Endodermal cell (in vitro differentiated cells): ENCODE measurements at regions not wholly inside any gene's neighbourhood (a gene's known extent, or its start where the extent isn't known, plus 50 kb on each side); places are given as distances from the start of the nearest gene placed in this dataset.

Source experiments
- DNase-seq: peaks from one replicate; pipeline ENCODE4 v3.0.0-alpha.2; 2017
- H3K27ac ChIP-seq: 2 replicates; pipeline ENCODE4 v1.5.1; 2013; ENCODE audit warnings: mild to moderate bottlenecking, low read depth, low read length, moderate library complexity
- H3K27me3 ChIP-seq: 2 replicates; pipeline ENCODE4 v1.6.1; 2013; ENCODE audit warnings: mild to moderate bottlenecking, low read length, moderate library complexity; ENCODE audit not compliant: insufficient read depth, control insufficient read depth, poor library complexity, severe bottlenecking
- H3K36me3 ChIP-seq: 2 replicates; pipeline ENCODE4 v1.7.0; 2013; ENCODE audit warnings: mild to moderate bottlenecking, low read length, moderate library complexity; ENCODE audit not compliant: control insufficient read depth, insufficient read depth
- H3K4me1 ChIP-seq: one replicate; pipeline ENCODE4 v1.7.0; 2013; ENCODE audit warnings: low read length; ENCODE audit not compliant: control insufficient read depth, insufficient read depth
- H3K4me3 ChIP-seq: 2 replicates; pipeline ENCODE4 v1.5.1; 2013; ENCODE audit warnings: mild to moderate bottlenecking, low read length, moderate library complexity
- H3K9ac ChIP-seq: 2 replicates; pipeline ENCODE4 v1.6.1; 2013; ENCODE audit warnings: mild to moderate bottlenecking, low read length, moderate library complexity; ENCODE audit not compliant: poor library complexity, severe bottlenecking; ENCODE audit errors: extremely low read depth
- H3K9me3 ChIP-seq: 2 replicates; pipeline ENCODE4 v1.6.1; 2013; ENCODE audit warnings: mild to moderate bottlenecking, low read length, moderate library complexity; ENCODE audit not compliant: control insufficient read depth
- H3K27ac Mint-ChIP-seq: 2 replicates; pipeline ENCODE4 v1.8.0; 2020; ENCODE audit warnings: mixed read lengths
- H3K27me3 Mint-ChIP-seq: 2 replicates; pipeline ENCODE4 v1.8.0; 2021; ENCODE audit warnings: mild to moderate bottlenecking, mixed read lengths; ENCODE audit not compliant: insufficient read depth
- H3K36me3 Mint-ChIP-seq: 2 replicates; pipeline ENCODE4 v1.8.0; 2020; ENCODE audit warnings: low read depth, mixed read lengths
- H3K4me1 Mint-ChIP-seq: 2 replicates; pipeline ENCODE4 v1.8.0; 2020; ENCODE audit warnings: mixed read lengths
- H3K4me3 Mint-ChIP-seq: 2 replicates; pipeline ENCODE4 v1.8.0; 2020; ENCODE audit warnings: mild to moderate bottlenecking, moderate library complexity, mixed read lengths
- H3K9me3 Mint-ChIP-seq: 2 replicates; pipeline ENCODE4 v1.8.0; 2020; ENCODE audit warnings: mild to moderate bottlenecking, mixed read lengths
- WGBS, 2 experiments: methylation state at CpG; one replicate each; pipeline versions ENCODE4 v1.1.5 to v1.1.7; 2013; ENCODE audit warnings: missing lambda C conversion rate in 2 of 2, mixed read lengths in 1 of 2; ENCODE audit not compliant: insufficient coverage in 1 of 2, insufficient read length in 1 of 2; 5-methylcytosine and 5-hydroxymethylcytosine counted together
- TF ChIP-seq, protein P1 (sequence below): fragments of 200-600 bp; sonication (generic); conservative IDR thresholded peaks from 2 replicates; pipeline ENCODE4 v1.5.0; 2021; ENCODE audit warnings: antibody characterized with exemption, mild to moderate bottlenecking

- Histone ChIP-seq H3K27me3 (no peaks in the 10 kb centered on the region), H3K9ac (no peak overlapping the region), H3K27ac (no peak overlapping the region), H3K4me1 (no peaks in the 10 kb centered on the region), H3K36me3 (no peaks in the 10 kb centered on the region), H3K9me3 (no peaks in the 10 kb centered on the region), H3K4me3 (no peak overlapping the region)
- Mint-ChIP-seq H3K27ac (no peak overlapping the region), H3K4me3 (no peak overlapping the region), H3K36me3 (no peaks in the 10 kb centered on the region), H3K27me3 (no peaks in the 10 kb centered on the region), H3K4me1 (no peaks in the 10 kb centered on the region), H3K9me3 (no peaks in the 10 kb centered on the region)
- DNase-seq, result no peak
- TF ChIP-seq, protein P1, sequence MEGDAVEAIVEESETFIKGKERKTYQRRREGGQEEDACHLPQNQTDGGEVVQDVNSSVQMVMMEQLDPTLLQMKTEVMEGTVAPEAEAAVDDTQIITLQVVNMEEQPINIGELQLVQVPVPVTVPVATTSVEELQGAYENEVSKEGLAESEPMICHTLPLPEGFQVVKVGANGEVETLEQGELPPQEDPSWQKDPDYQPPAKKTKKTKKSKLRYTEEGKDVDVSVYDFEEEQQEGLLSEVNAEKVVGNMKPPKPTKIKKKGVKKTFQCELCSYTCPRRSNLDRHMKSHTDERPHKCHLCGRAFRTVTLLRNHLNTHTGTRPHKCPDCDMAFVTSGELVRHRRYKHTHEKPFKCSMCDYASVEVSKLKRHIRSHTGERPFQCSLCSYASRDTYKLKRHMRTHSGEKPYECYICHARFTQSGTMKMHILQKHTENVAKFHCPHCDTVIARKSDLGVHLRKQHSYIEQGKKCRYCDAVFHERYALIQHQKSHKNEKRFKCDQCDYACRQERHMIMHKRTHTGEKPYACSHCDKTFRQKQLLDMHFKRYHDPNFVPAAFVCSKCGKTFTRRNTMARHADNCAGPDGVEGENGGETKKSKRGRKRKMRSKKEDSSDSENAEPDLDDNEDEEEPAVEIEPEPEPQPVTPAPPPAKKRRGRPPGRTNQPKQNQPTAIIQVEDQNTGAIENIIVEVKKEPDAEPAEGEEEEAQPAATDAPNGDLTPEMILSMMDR, result no peak
- 100% methylated on average over 2 of the region's 2 CpGs; no CpG with 5 or more reads in 1 of the 2 experiments for WGBS, 2 experiments
Measured at GRCh38 chr13:85241060-85241459, 558.2 kb downstream of the SLITRK6 start.

GRCh38 chr13:85236413-85236812, 562.8 kb downstream of the SLITRK6 start:
- Histone ChIP-seq H3K4me3 (no peak overlapping the region), H3K27me3 (no peaks in the 10 kb centered on the region), H3K36me3 (no peaks in the 10 kb centered on the region), H3K27ac (no peak overlapping the region), H3K9me3 (no peaks in the 10 kb centered on the region), H3K9ac (no peak overlapping the region), H3K4me1 (no peaks in the 10 kb centered on the region)
- WGBS, 2 experiments, result 100% methylated on average over 1 of the region's 1 CpG; no CpG with 5 or more reads in 1 of the 2 experiments
- TF ChIP-seq, protein P1, result no peak
- H3K36me3 Mint-ChIP-seq, result no peaks in the 10 kb centered on the region
- no peaks in the 10 kb centered on the region for H3K27me3 Mint-ChIP-seq
- no peak overlapping the region for H3K27ac Mint-ChIP-seq
- no peak for DNase-seq
- no peaks in the 10 kb centered on the region for H3K9me3 Mint-ChIP-seq
- H3K4me1 Mint-ChIP-seq, result no peaks in the 10 kb centered on the region
- H3K4me3 Mint-ChIP-seq, result no peak overlapping the region

DNA sequence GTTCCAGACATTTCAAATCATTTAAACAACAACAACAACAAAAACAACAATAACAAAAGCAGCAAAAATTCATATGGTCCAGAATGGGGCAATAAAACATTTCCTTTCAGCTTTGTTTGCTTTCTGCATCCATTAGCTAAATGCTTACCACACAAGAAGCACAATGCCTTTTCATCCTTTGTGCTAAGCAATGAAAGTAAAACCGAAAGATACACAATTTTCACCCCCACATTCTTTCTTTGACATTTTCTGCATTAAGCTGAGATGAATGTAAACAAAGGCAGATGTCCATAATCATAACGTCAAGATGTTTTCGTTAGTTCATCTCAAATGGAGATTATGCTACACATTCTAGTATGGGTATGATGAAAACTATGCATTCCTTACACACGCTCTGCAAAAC, 568.5 kb downstream of the SLITRK6 start:
- no peaks in the 10 kb centered on the region for H3K4me1 ChIP-seq
- no peak overlapping the region for H3K27ac Mint-ChIP-seq
- no peak overlapping the region for H3K9ac ChIP-seq
- H3K4me3 Mint-ChIP-seq, result no peak overlapping the region
- H3K27me3 ChIP-seq, result no peaks in the 10 kb centered on the region
- no peaks in the 10 kb centered on the region for H3K36me3 Mint-ChIP-seq
- H3K4me3 ChIP-seq, result no peak overlapping the region
- no peak overlapping the region for H3K27ac ChIP-seq
- H3K9me3 Mint-ChIP-seq, result no peaks in the 10 kb centered on the region
- 92 to 95% methylated on average over 2 to 3 of the region's 4 CpGs for WGBS, 2 experiments
- H3K4me1 Mint-ChIP-seq, result no peaks in the 10 kb centered on the region
- H3K36me3 ChIP-seq, result no peaks in the 10 kb centered on the region
- no peak for DNase-seq
- no peaks in the 10 kb centered on the region for H3K27me3 Mint-ChIP-seq
- TF ChIP-seq, protein P1, result no peak
- no peaks in the 10 kb centered on the region for H3K9me3 ChIP-seq
